GM21390 (cell line): ENCODE measurements at regions not wholly inside any gene's neighbourhood (a gene's known extent, or its start where the extent isn't known, plus 50 kb on each side); places are given as distances from the start of the nearest gene placed in this dataset.
"Not testable (repeated sequence)": the region's sequence is repeated elsewhere in the genome, so short reads cannot be mapped to it uniquely, and the experiment has no call there.

Experiments used
- ATAC-seq: cut with Tn5 transposase; IDR thresholded peaks from one replicate; pipeline ENCODE4 v1.9.1; 2021; ENCODE audit not compliant: unreplicated experiment

- ATAC-seq, result no peak
These were observed 373.4 kb downstream of the METTL4 start for GRCh38 chr18:2197946-2198345.

- ATAC-seq, result no peak
These were observed 372.2 kb downstream of the METTL4 start for GRCh38 chr18:2199060-2199459.

- no peak for ATAC-seq
These were observed 370.2 kb downstream of the METTL4 start for GRCh38 chr18:2201036-2201600.

GRCh38 chr18:2204736-2205135 is 366.6 kb downstream of the METTL4 start:
- no peak for ATAC-seq

GRCh38 chr18:2207294-2207693 is 364.0 kb downstream of the METTL4 start:
- no peak for ATAC-seq

GRCh38 chr18:2212598-2213205 is 358.6 kb downstream of the METTL4 start:
- no peak for ATAC-seq

- ATAC-seq, result no peak
These were observed 357.4 kb downstream of the METTL4 start for GRCh38 chr18:2213905-2214304.

GRCh38 chr18:2217356-2217755 is 353.9 kb downstream of the METTL4 start:
- no peak for ATAC-seq

GRCh38 chr18:2218101-2218500 is 353.2 kb downstream of the METTL4 start:
- ATAC-seq, result no peak

- ATAC-seq, result no peak
These were observed 351.6 kb downstream of the METTL4 start for GRCh38 chr18:2219706-2220105.

- ATAC-seq, result no peak
These were observed 348.8 kb downstream of the METTL4 start for GRCh38 chr18:2222270-2223185.

- ATAC-seq, result no peak
These were observed 347.9 kb downstream of the METTL4 start for GRCh38 chr18:2223449-2223848.

- ATAC-seq, result no peak
These were observed 347.5 kb downstream of the METTL4 start for GRCh38 chr18:2223849-2224248.

- no peak for ATAC-seq
These were observed 335.1 kb downstream of the METTL4 start for GRCh38 chr18:2236232-2236631.

GRCh38 chr18:2237706-2238105 is 333.6 kb downstream of the METTL4 start:
- ATAC-seq, result no peak

- ATAC-seq, result no peak
These were observed 331.0 kb downstream of the METTL4 start for GRCh38 chr18:2240311-2240705.

- ATAC-seq, result no peak
These were observed 326.7 kb downstream of the METTL4 start for GRCh38 chr18:2244641-2245040.

GRCh38 chr18:2247101-2247500 is 324.2 kb downstream of the METTL4 start:
- not testable (repeated sequence) for ATAC-seq

- no peak for ATAC-seq
These were observed 316.3 kb downstream of the METTL4 start for GRCh38 chr18:2254977-2255376.

- no peak for ATAC-seq
These were observed 314.7 kb downstream of the METTL4 start for GRCh38 chr18:2256577-2256976.

- ATAC-seq, result no peak
These were observed 312.4 kb downstream of the METTL4 start for GRCh38 chr18:2258954-2259353.

- no peak for ATAC-seq
These were observed 307.9 kb downstream of the METTL4 start for GRCh38 chr18:2263303-2263890.
